ENCODE measurements at regions not wholly inside any gene's neighbourhood (a gene's known extent, or its start where the extent isn't known, plus 50 kb on each side); places are given as distances from the start of the nearest gene placed in this dataset.

DNA sequence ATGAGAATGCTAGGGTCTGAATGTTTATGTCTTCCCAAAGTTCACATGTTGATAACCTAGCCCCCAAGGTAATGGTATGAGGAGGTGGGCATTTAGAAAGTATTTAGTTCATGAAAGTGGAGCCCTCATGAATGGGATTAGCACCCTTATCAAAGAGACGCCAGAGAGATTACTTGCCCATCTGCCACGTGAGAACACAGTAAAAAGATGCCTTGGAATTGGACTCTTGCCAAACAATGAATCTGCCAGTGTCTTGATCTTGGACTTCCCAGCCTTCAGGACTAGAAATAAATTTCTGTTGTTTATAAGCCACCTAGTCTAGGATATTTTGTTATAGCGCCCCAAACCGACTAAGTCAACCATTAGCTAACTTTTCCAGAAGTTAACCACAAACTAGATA lies 92.0 kb upstream of the SLC38A4 start:
- TF ChIP-seq, protein P1, sequence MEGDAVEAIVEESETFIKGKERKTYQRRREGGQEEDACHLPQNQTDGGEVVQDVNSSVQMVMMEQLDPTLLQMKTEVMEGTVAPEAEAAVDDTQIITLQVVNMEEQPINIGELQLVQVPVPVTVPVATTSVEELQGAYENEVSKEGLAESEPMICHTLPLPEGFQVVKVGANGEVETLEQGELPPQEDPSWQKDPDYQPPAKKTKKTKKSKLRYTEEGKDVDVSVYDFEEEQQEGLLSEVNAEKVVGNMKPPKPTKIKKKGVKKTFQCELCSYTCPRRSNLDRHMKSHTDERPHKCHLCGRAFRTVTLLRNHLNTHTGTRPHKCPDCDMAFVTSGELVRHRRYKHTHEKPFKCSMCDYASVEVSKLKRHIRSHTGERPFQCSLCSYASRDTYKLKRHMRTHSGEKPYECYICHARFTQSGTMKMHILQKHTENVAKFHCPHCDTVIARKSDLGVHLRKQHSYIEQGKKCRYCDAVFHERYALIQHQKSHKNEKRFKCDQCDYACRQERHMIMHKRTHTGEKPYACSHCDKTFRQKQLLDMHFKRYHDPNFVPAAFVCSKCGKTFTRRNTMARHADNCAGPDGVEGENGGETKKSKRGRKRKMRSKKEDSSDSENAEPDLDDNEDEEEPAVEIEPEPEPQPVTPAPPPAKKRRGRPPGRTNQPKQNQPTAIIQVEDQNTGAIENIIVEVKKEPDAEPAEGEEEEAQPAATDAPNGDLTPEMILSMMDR (IDR thresholded peaks at IDR 0.05) = no peak
- no peak for TF ChIP-seq POLR2A (IDR thresholded peaks at IDR 0.05)
